Thyroid gland (tissue), 4 donors: ENCODE measurements at regions not wholly inside any gene's neighbourhood (a gene's known extent, or its start where the extent isn't known, plus 50 kb on each side); places are given as distances from the start of the nearest gene placed in this dataset.

Source experiments
- DNase-seq, 2 donors: peaks; one replicate each; pipeline ENCODE4 v3.0.0-alpha.2; 2019
- H3K27ac ChIP-seq, 3 donors: fragments of 200-600 bp; sonication (generic); 1 replicate in 2 of 3; 2 replicates in 1 of 3; pipeline ENCODE4 v1.5.1; 2016 to 2019; ENCODE audit warnings: mild to moderate bottlenecking in 1 of 3, moderate library complexity in 1 of 3
- H3K27me3 ChIP-seq: fragments of 200-600 bp; sonication (generic); one replicate; pipeline ENCODE4 v1.5.1; 2019
- H3K36me3 ChIP-seq, 2 donors: fragments of 200-600 bp; sonication (generic); one replicate each; pipeline ENCODE4 v1.5.1; 2016 to 2019
- H3K4me1 ChIP-seq, 2 donors: fragments of 200-600 bp; sonication (generic); one replicate each; pipeline ENCODE4 v1.5.1; 2017 to 2019
- H3K4me3 ChIP-seq, 3 donors: fragments of 200-600 bp; sonication (generic); replicated peaks in 1 of 3; 1 replicate in 2 of 3; 2 replicates in 1 of 3; pipeline ENCODE4 v1.5.1; 2016; ENCODE audit warnings: mild to moderate bottlenecking in 1 of 3
- H3K9me3 ChIP-seq: fragments of 200-600 bp; sonication (generic); one replicate; pipeline ENCODE4 v1.5.1; 2017
- POLR2A ChIP-seq, 2 donors: fragments of 450-650 bp; IDR thresholded peaks; one replicate each; pipeline ENCODE4 v1.6.1; 2017; ENCODE audit warnings: antibody characterized with exemption in 2 of 2, mild to moderate bottlenecking in 2 of 2, moderate library complexity in 1 of 2
- WGBS, 2 donors: methylation state at CpG; one replicate each; pipeline ENCODE4 v1.1.5; 2017; 5-methylcytosine and 5-hydroxymethylcytosine counted together
- intact Hi-C: fragments of 100-400 bp; cut with DNase I; formaldehyde crosslinking; loops from one replicate; pipeline ENCODE4 v1.15.1; 2023
- TF ChIP-seq, protein P1 (sequence below), 6 experiments: fragments of 200-600 bp in 3 of 6; fragments of 450-650 bp in 3 of 6; sonication (generic) in 3 of 6; IDR thresholded peaks; one replicate each; pipeline ENCODE4 v1.5.1; 2016 to 2019; ENCODE audit warnings: antibody characterized with exemption in 6 of 6, mild to moderate bottlenecking in 2 of 6, inconsistent platforms in 1 of 6, moderate library complexity in 1 of 6

DNA sequence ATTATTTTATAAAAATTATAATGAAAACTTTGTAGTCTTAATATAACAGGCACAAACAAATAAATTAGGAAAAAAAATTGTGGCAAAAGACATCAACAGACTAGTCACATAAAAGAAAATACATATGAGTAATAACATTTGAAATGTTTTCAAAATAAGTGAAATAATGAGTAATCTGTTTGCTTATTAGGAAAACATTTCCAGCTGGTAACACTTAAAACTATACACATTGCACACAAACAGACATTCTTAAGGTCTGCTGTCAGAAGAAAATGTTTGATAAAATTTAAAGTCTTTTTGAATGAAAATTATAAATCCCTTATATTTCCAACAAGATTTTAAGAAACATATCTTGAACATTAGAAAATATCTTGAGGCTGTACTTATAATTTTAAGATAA, 1326.3 kb upstream of the CADM2 start:
- no peak overlapping the region for H3K4me3 ChIP-seq
- no peaks in the 10 kb centered on the region for H3K27me3 ChIP-seq
- intact Hi-C loops, result no loop called here
- H3K9me3 ChIP-seq, result no peaks in the 10 kb centered on the region
- DNase-seq, result no peak
- H3K27ac ChIP-seq, result no peak overlapping the region
- no peaks in the 10 kb centered on the region for H3K4me1 ChIP-seq
- no peaks in the 10 kb centered on the region for H3K36me3 ChIP-seq
- TF ChIP-seq, protein P1, sequence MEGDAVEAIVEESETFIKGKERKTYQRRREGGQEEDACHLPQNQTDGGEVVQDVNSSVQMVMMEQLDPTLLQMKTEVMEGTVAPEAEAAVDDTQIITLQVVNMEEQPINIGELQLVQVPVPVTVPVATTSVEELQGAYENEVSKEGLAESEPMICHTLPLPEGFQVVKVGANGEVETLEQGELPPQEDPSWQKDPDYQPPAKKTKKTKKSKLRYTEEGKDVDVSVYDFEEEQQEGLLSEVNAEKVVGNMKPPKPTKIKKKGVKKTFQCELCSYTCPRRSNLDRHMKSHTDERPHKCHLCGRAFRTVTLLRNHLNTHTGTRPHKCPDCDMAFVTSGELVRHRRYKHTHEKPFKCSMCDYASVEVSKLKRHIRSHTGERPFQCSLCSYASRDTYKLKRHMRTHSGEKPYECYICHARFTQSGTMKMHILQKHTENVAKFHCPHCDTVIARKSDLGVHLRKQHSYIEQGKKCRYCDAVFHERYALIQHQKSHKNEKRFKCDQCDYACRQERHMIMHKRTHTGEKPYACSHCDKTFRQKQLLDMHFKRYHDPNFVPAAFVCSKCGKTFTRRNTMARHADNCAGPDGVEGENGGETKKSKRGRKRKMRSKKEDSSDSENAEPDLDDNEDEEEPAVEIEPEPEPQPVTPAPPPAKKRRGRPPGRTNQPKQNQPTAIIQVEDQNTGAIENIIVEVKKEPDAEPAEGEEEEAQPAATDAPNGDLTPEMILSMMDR (IDR thresholded peaks at IDR 0.05), result no peak
- no peak for TF ChIP-seq POLR2A (IDR thresholded peaks at IDR 0.05)

DNA sequence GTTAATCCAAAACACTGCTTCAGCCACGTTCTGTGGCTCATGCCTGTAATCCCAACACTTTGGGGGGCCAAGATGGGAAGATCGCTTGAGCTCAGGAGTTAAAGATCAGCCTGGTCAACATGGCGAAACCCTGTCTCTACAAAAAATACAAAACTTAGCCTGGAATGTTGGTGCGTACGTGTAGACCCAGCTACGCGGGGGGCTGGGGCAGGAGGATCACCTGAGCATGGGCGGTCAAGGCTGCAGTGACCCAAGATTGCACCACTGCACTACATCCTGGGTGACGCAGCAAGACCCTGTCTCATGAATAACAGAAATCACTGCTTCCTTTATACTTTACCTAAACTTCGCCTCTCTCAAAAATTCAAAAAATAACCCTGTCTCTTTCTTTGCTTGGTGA, 1325.0 kb upstream of the CADM2 start:
- no peak for DNase-seq
- 74 to 84% methylated on average over 9 to 10 of the region's 10 CpGs for WGBS, 2 donors
- no peaks in the 10 kb centered on the region for H3K4me1 ChIP-seq
- no peak overlapping the region for H3K4me3 ChIP-seq
- no peak for TF ChIP-seq POLR2A (IDR thresholded peaks at IDR 0.05)
- TF ChIP-seq, protein P1 (IDR thresholded peaks at IDR 0.05), result no peak
- no peaks in the 10 kb centered on the region for H3K9me3 ChIP-seq
- no peaks in the 10 kb centered on the region for H3K36me3 ChIP-seq
- no peak overlapping the region for H3K27ac ChIP-seq
- no peaks in the 10 kb centered on the region for H3K27me3 ChIP-seq
- intact Hi-C loops, result no loop called here

- Histone ChIP-seq H3K27ac (no peak overlapping the region), H3K4me1 (no peaks in the 10 kb centered on the region), H3K4me3 (no peak overlapping the region), H3K9me3 (no peaks in the 10 kb centered on the region), H3K27me3 (no peaks in the 10 kb centered on the region), H3K36me3 (no peaks in the 10 kb centered on the region)
- DNase-seq, result no peak
- TF ChIP-seq POLR2A (IDR thresholded peaks at IDR 0.05), result no peak
- TF ChIP-seq, protein P1 (IDR thresholded peaks at IDR 0.05), result no peak
- 87 to 96% methylated on average over 3 to 4 of the region's 8 CpGs for WGBS, 2 donors
- intact Hi-C loops, result no loop called here
These were observed 1309.1 kb upstream of the CADM2 start for GRCh38 chr3:83649692-83650091.

GRCh38 chr3:83655083-83655482, 1303.7 kb upstream of the CADM2 start:
- Histone ChIP-seq H3K27me3 (no peaks in the 10 kb centered on the region), H3K27ac (no peak overlapping the region), H3K36me3 (no peaks in the 10 kb centered on the region), H3K4me3 (no peak overlapping the region), H3K4me1 (no peaks in the 10 kb centered on the region), H3K9me3 (no peaks in the 10 kb centered on the region)
- TF ChIP-seq POLR2A (IDR thresholded peaks at IDR 0.05), result no peak
- TF ChIP-seq, protein P1 (IDR thresholded peaks at IDR 0.05), result no peak
- no peak for DNase-seq
- intact Hi-C loops, result no loop called here
- WGBS, 2 donors, result 94 to 98% methylated on average over 1 of the region's 1 CpG

GRCh38 chr3:83662381-83662960, 1296.3 kb upstream of the CADM2 start:
- H3K4me3 ChIP-seq, result no peak overlapping the region
- intact Hi-C loops, result no loop called here
- no peak for DNase-seq
- no peaks in the 10 kb centered on the region for H3K27me3 ChIP-seq
- H3K4me1 ChIP-seq, result no peaks in the 10 kb centered on the region
- H3K9me3 ChIP-seq, result no peaks in the 10 kb centered on the region
- TF ChIP-seq, protein P1 (IDR thresholded peaks at IDR 0.05), result no peak
- no peak for TF ChIP-seq POLR2A (IDR thresholded peaks at IDR 0.05)
- H3K27ac ChIP-seq, result no peak overlapping the region
- H3K36me3 ChIP-seq, result no peaks in the 10 kb centered on the region
- 74 to 85% methylated on average over 4 of the region's 4 CpGs for WGBS, 2 donors
